Stimulated activated CD8-positive, alpha-beta memory T cell treated with anti-CD3 and anti-CD28 coated beads, Interleukin-15, amount 100 ng/mL, for 1 hour (primary cell): ENCODE measurements at regions not wholly inside any gene's neighbourhood (a gene's known extent, or its start where the extent isn't known, plus 50 kb on each side); places are given as distances from the start of the nearest gene placed in this dataset.

Source experiments
- DNase-seq: peaks from one replicate; pipeline ENCODE4 v3.0.0-alpha.2; 2020; ENCODE audit warnings: low read depth

GRCh38 chr7:98679741-98680140, 62.7 kb downstream of the NPTX2 start:
- no peak for DNase-seq

- DNase-seq: no peak
These were observed 64.4 kb downstream of the NPTX2 start for GRCh38 chr7:98681511-98681910.

GRCh38 chr7:98681951-98682350, 64.9 kb downstream of the NPTX2 start:
- DNase-seq: no peak

- no peak for DNase-seq
These were observed 66.4 kb downstream of the NPTX2 start for GRCh38 chr7:98683514-98683913.

GRCh38 chr7:98685541-98685940, 68.5 kb downstream of the NPTX2 start:
- DNase-seq: no peak

GRCh38 chr7:98686466-98687080, 69.5 kb downstream of the NPTX2 start:
- DNase-seq: no peak

GRCh38 chr7:98687111-98687751, 70.1 kb downstream of the NPTX2 start:
- DNase-seq: no peak

- DNase-seq: no peak
These were observed 74.5 kb downstream of the NPTX2 start for GRCh38 chr7:98691619-98692018.

GRCh38 chr7:98697083-98697482, 80.0 kb downstream of the NPTX2 start:
- no peak for DNase-seq

GRCh38 chr7:98697485-98698240, 80.6 kb downstream of the NPTX2 start:
- no peak for DNase-seq

- no peak for DNase-seq
These were observed 81.9 kb downstream of the NPTX2 start for GRCh38 chr7:98698976-98699375.

- DNase-seq: no peak
These were observed 83.4 kb downstream of the NPTX2 start for GRCh38 chr7:98700533-98700932.

- no peak for DNase-seq
These were observed 84.3 kb downstream of the NPTX2 start for GRCh38 chr7:98701372-98701771.

- DNase-seq: no peak
These were observed 84.9 kb downstream of the NPTX2 start for GRCh38 chr7:98702021-98702420.

- DNase-seq: no peak
These were observed 86.8 kb downstream of the NPTX2 start for GRCh38 chr7:98703916-98704315.

- no peak for DNase-seq
These were observed 88.5 kb downstream of the NPTX2 start for GRCh38 chr7:98705626-98706025.

- no peak for DNase-seq
These were observed 90.0 kb downstream of the NPTX2 start for GRCh38 chr7:98707076-98707475.

- no peak for DNase-seq
These were observed 94.9 kb downstream of the NPTX2 start for GRCh38 chr7:98711945-98712344.

- DNase-seq: no peak
These were observed 96.2 kb downstream of the NPTX2 start for GRCh38 chr7:98713165-98713810.

GRCh38 chr7:98719396-98719795, 102.3 kb downstream of the NPTX2 start:
- no peak for DNase-seq

GRCh38 chr7:98722402-98722801, 105.3 kb downstream of the NPTX2 start:
- DNase-seq: no peak

- DNase-seq: no peak
These were observed 107.5 kb downstream of the NPTX2 start for GRCh38 chr7:98724591-98724990.

- no peak for DNase-seq
These were observed 110.1 kb downstream of the NPTX2 start for GRCh38 chr7:98727146-98727709.
